ENCODE measurements at regions not wholly inside any gene's neighbourhood (a gene's known extent, or its start where the extent isn't known, plus 50 kb on each side); places are given as distances from the start of the nearest gene placed in this dataset.
"Not testable (repeated sequence)": the region's sequence is repeated elsewhere in the genome, so short reads cannot be mapped to it uniquely, and the experiment has no call there.

DNA sequence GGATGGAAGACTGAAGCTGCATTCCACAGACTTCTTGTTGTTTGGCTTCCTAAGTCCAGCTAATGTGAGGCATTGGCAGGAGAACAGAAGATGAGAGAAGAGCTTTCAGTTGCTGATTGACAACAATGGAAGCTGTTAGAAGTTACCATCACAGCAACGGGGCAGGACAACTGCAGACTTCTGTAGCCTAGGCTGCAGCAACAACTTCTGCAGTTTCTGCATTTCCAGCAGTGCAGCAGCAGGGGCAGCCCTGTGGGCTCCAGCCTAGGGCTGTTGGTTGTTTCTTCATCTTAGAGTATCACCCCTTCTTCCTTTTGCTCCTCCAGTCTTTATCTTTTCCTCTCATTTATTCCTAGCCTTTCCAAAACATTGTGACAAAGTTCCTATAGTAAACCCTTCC lies 528.8 kb upstream of the PTGER4 start:
- DNase-seq (ENCODE audit: extremely low spot score): no peak
- POLR2A ChIA-PET: no interaction called here
- CTCF ChIA-PET: no interaction called here
- TF ChIP-seq BHLHE40 (IDR thresholded peaks at IDR 0.05; ENCODE audit: borderline replicate concordance): no peak
- no peak for TF ChIP-seq SP1 (IDR thresholded peaks at IDR 0.05)
- no peak for TF ChIP-seq L3MBTL2 (conservative IDR thresholded peaks at IDR 0.05)
- TF ChIP-seq SUZ12 (IDR thresholded peaks at IDR 0.05): no peak
- TF ChIP-seq, protein P1, sequence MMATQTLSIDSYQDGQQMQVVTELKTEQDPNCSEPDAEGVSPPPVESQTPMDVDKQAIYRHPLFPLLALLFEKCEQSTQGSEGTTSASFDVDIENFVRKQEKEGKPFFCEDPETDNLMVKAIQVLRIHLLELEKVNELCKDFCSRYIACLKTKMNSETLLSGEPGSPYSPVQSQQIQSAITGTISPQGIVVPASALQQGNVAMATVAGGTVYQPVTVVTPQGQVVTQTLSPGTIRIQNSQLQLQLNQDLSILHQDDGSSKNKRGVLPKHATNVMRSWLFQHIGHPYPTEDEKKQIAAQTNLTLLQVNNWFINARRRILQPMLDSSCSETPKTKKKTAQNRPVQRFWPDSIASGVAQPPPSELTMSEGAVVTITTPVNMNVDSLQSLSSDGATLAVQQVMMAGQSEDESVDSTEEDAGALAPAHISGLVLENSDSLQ (IDR thresholded peaks at IDR 0.05): no peak
- TF ChIP-seq ARNT (IDR thresholded peaks at IDR 0.05): no peak
- no peak for TF ChIP-seq CTBP1 (IDR thresholded peaks at IDR 0.05; ENCODE audit: borderline replicate concordance)
- no peak for TF ChIP-seq FOXM1 (IDR thresholded peaks at IDR 0.05; ENCODE audit: borderline replicate concordance)

DNA sequence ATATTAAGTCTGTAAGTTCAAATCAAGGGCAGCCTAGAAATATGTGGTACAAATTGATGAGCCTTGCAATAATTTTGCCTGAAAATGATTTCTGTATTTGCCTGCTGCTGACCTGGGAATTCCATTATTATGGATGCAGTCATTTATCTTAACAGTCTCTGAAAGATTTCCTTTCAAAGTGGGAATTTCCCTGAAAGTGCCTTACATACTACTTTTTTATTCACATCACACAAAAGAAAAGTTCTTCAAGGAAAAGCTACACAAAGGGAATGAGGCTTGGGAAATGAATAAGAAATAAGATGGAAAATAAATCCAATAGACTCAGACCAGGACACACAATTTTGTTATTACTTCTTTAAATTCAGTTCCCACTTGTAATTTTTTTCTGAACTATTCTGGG lies 537.8 kb upstream of the PTGER4 start:
- TF ChIP-seq TARDBP (IDR thresholded peaks at IDR 0.05) (no peak), BHLHE40 (IDR thresholded peaks at IDR 0.05; ENCODE audit: borderline replicate concordance) (no peak), ZNF384 (IDR thresholded peaks at IDR 0.05) (no peak)
- DNase-seq (ENCODE audit: extremely low spot score): no peak
- ChIA-PET POLR2A (no interaction called here), CTCF (no interaction called here)

DNA sequence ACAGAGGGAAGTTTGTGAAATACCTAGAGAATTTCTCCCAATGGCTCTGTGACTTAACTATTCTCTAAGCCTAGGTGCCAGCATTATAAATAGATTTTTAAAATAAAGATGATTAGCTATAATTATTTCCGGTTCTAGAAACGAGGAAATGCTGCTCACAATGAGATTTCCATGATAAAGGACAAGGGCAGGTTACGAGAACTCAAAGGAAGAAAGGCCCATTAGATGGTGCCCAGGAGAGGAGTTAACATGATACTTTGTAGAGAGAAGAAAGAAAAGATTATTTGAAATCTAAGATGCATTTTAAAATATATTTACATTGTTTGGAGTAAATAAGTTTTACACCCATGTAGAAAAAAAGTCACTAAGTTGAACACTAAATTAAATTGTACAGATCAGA lies 538.3 kb upstream of the PTGER4 start:
- TF ChIP-seq SP1 (IDR thresholded peaks at IDR 0.05): no peak
- TF ChIP-seq L3MBTL2 (conservative IDR thresholded peaks at IDR 0.05): no peak
- no peak for TF ChIP-seq FOXK2 (IDR thresholded peaks at IDR 0.05)
- TF ChIP-seq HDGF (IDR thresholded peaks at IDR 0.05; ENCODE audit: borderline replicate concordance): no peak
- TF ChIP-seq ARNT (IDR thresholded peaks at IDR 0.05): no peak
- no peak for TF ChIP-seq CTBP1 (IDR thresholded peaks at IDR 0.05; ENCODE audit: borderline replicate concordance)
- no peak for TF ChIP-seq ZNF384 (IDR thresholded peaks at IDR 0.05)
- no peak for DNase-seq (ENCODE audit: extremely low spot score)
- ChIA-PET POLR2A (no interaction called here), CTCF (no interaction called here)

DNA sequence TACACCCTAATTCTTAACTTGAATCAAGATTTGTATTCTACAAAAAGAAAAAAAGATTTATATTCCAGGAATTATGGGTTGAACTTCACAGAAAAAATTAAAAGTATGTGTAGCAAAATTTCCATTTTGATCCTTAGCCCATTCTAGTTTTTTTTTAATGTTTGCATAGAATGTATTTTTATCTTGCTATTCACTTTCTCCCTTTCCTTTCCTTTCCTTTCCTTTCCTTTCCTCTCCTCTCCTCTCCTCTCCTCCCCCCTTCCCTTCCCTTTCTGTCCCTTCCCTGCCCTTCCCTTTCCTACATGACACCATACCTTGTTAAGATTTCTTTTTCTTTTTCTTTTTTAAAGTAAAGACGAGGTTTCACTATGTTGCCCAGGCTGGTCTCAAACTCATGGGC lies 542.5 kb upstream of the PTGER4 start:
- ChIA-PET POLR2A (no interaction called here), CTCF (no interaction called here)
- DNase-seq (ENCODE audit: extremely low spot score): no peak
- TF ChIP-seq ARNT (IDR thresholded peaks at IDR 0.05): no peak
- no peak for TF ChIP-seq ELF4 (IDR thresholded peaks at IDR 0.05)
- TF ChIP-seq SP1 (IDR thresholded peaks at IDR 0.05): no peak
- no peak for TF ChIP-seq SUZ12 (IDR thresholded peaks at IDR 0.05)
- TF ChIP-seq HDGF (IDR thresholded peaks at IDR 0.05; ENCODE audit: borderline replicate concordance): no peak
- TF ChIP-seq CTBP1 (IDR thresholded peaks at IDR 0.05; ENCODE audit: borderline replicate concordance): no peak
- TF ChIP-seq FOXA1 (IDR thresholded peaks at IDR 0.05): no peak
- no peak for TF ChIP-seq TARDBP (IDR thresholded peaks at IDR 0.05)
- no peak for TF ChIP-seq ZNF384 (IDR thresholded peaks at IDR 0.05)
- TF ChIP-seq FOXM1 (IDR thresholded peaks at IDR 0.05; ENCODE audit: borderline replicate concordance): no peak
- no peak for TF ChIP-seq L3MBTL2 (conservative IDR thresholded peaks at IDR 0.05)

DNA sequence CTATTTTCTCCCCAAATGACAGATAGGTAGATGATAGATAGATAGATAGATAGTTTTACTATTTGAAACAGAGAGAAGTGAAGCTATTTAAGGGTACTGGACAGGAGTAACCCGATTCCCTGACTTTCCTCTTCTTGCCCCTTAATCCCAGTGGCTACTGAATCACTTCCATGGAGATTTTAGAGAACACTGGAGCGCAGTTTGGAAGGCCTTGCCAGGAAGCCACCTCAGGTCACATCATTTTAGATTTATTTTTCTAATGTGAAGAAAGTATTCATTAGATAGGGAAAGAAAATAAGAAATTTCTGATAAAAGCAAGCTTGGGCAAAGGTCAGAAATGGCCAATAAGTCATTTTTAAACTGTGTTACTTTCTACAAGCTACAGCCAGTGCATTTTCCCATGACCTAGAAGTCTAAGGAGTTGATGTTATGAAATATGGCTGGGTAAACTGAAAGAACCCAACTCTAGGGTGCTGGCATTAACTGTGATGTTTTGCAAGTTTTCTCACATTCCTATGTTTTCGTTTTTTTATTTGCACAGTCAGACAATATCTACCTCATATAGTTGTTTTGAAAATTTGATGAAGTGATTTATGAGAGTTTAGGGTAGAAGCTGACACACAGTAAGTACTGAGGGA lies 544.7 kb upstream of the PTGER4 start:
- ChIA-PET POLR2A (no interaction called here), CTCF (no interaction called here)
- no peak for DNase-seq (ENCODE audit: extremely low spot score)
- TF ChIP-seq CTBP1 (IDR thresholded peaks at IDR 0.05; ENCODE audit: borderline replicate concordance): no peak
- TF ChIP-seq SUZ12 (IDR thresholded peaks at IDR 0.05): no peak
- no peak for TF ChIP-seq FOXA1 (IDR thresholded peaks at IDR 0.05)
- TF ChIP-seq FOXK2 (IDR thresholded peaks at IDR 0.05): no peak
- TF ChIP-seq, protein P1 (IDR thresholded peaks at IDR 0.05): no peak
- no peak for TF ChIP-seq TARDBP (IDR thresholded peaks at IDR 0.05)

DNA sequence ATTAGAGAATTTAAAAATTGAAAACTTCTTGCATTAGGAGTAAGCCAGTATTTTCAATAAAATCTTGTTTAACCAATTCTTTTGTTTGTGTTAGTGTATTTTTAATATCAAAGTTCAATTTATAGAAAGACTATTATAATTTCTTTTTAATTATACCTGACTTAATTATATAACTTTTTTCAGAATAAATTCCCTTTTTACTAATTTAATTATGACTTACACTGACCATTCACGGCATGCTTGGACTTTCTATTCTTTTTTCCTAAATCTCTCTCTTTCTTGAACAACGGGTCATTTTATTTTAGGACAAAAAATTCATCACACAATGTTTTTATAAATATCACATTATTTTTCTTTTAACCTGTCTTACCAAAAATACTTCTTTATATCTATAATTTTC lies 555.3 kb upstream of the PTGER4 start:
- no peak for DNase-seq (ENCODE audit: extremely low spot score)
- CTCF ChIA-PET: no interaction called here
- no peak for TF ChIP-seq BHLHE40 (IDR thresholded peaks at IDR 0.05; ENCODE audit: borderline replicate concordance)
- POLR2A ChIA-PET: no interaction called here

DNA sequence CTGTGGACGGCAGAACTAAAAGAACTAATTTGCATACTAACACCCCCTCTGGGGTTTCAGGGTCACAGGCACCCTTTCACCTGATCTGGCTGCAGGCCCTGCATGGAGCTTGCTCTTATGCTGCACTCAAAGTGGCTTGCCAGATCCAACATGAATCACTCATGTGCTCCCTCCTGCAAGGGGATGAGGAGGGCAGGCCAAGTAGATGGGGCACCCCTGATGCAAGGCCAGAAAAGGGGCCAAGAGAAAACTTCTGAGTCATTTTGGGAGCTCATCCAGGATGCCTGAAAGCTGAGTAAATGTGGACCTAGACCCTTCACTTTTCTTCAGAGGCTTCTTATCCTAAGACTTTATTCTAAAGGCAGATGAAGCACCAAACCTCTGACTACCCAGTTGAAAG lies 558.5 kb upstream of the PTGER4 start:
- POLR2A ChIA-PET: no interaction called here
- no peak for TF ChIP-seq BHLHE40 (IDR thresholded peaks at IDR 0.05; ENCODE audit: borderline replicate concordance)
- TF ChIP-seq ELF4 (IDR thresholded peaks at IDR 0.05): no peak
- no peak for TF ChIP-seq SUZ12 (IDR thresholded peaks at IDR 0.05)
- TF ChIP-seq FOXK2 (IDR thresholded peaks at IDR 0.05): no peak
- TF ChIP-seq TARDBP (IDR thresholded peaks at IDR 0.05): no peak
- TF ChIP-seq CTBP1 (IDR thresholded peaks at IDR 0.05; ENCODE audit: borderline replicate concordance): no peak
- DNase-seq (ENCODE audit: extremely low spot score): no peak
- CTCF ChIA-PET: no interaction called here

DNA sequence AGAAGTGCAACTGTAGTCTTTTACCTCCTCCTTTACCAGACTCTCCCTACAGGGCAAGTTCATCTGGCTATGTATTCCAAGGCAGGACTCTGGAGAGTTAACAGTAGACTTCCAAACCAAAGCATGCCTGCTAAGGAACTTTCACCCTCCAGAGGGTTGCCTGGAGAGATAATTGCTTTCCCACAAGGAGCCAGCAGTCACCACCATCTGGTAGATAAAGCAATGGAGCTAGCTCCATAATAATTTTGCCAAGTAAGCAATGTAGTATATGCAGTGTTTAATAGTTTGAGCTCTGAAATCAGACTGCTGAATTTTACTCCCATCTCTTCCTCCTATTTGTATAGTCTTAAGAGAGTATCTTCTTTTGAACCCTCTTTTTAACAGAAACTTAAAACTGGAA lies 566.8 kb upstream of the PTGER4 start:
- ChIA-PET CTCF (no interaction called here), POLR2A (no interaction called here)
- TF ChIP-seq TARDBP (IDR thresholded peaks at IDR 0.05) (no peak), CTBP1 (IDR thresholded peaks at IDR 0.05; ENCODE audit: borderline replicate concordance) (no peak)
- TF ChIP-seq, protein P1 (IDR thresholded peaks at IDR 0.05): no peak
- no peak for DNase-seq (ENCODE audit: extremely low spot score)

DNA sequence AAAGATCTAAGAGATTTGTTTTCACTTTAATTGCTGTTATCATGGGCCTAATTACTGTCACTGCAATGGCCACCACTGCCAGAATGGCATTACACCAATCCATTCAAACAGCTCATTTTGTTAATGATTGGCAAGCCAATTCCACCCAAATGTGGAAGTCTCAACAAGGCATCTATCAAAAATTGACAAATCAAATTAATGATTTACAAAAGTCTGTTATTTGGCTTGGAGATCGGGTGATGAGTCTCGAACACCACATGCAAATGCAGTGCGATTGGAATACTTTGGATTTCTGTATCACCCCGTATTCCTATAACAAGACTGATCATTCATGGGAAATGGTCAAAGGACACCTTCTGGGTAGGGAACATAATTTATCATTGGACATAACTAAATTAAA lies 568.7 kb upstream of the PTGER4 start:
- POLR2A ChIA-PET; CTCF ChIA-PET; DNase-seq (ENCODE audit: extremely low spot score): not testable (repeated sequence)

DNA sequence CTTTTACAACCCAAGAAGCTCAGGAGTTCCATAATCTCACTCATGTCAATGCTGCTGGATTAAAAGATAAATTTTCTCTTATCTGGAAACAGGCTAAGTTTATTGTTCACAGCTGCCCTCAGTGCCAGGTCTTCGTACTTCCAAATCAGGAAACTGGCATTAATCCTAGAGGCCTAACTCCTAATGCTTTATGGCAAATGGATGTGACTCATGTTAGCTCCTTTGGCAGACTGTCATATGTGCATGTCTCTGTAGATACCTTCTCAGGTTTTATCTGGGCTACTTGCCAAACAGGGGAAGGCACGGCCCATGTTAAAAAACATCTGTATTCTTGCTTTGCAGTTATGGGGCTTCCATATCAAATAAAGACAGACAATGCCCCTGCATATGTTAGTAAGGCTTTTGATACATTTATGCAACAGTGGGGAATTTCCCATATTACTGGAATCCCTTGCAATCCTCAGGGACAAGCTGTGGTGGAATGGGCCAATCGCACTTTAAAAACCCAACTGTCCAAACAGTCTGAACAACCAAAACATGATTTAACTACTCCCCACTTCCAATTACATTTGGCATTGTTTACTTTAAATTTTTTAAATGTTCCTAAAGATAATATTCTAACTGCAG lies 570.8 kb upstream of the PTGER4 start:
- DNase-seq (ENCODE audit: extremely low spot score); CTCF ChIA-PET; POLR2A ChIA-PET: not testable (repeated sequence)

DNA sequence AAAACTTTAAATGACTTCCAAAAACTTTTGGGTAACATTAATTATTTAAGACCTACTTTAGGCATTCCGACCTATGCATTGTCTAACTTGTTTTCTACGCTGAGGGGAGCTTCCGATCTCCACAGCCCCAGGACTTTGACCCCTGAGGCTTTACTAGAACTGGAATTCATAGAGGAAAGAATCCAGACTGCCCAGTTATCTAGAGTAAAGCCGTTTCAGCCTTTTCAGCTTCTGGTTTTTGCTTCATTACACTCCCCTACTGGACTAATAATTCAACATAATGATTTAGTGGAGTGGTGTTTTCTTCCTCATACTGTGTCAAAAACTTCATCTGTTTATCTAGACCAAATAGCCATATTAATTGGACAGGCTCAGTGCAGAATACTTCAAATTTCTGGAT lies 571.9 kb upstream of the PTGER4 start:
- CTCF ChIA-PET; DNase-seq (ENCODE audit: extremely low spot score); POLR2A ChIA-PET: not testable (repeated sequence)
